NT2/D1 (cell line): ENCODE measurements at regions not wholly inside any gene's neighbourhood (a gene's known extent, or its start where the extent isn't known, plus 50 kb on each side); places are given as distances from the start of the nearest gene placed in this dataset.

ENCODE experiments used
- SUZ12 ChIP-seq: IDR thresholded peaks from 2 replicates; pipeline ENCODE4 v1.6.1; 2011; ENCODE audit not compliant: insufficient read length, insufficient read depth; ENCODE audit errors: extremely low read depth
- YY1 ChIP-seq: IDR thresholded peaks from 2 replicates; pipeline ENCODE4 v1.6.1; 2011; ENCODE audit not compliant: insufficient read length, insufficient read depth

GRCh38 chr16:86372193-86372592, 138.1 kb upstream of the FOXF1 start:
- TF ChIP-seq SUZ12 (no peak), YY1 (no peak)
